D341Med (cell line): ENCODE measurements at regions not wholly inside any gene's neighbourhood (a gene's known extent, or its start where the extent isn't known, plus 50 kb on each side); places are given as distances from the start of the nearest gene placed in this dataset.

Experiments
- DNase-seq: peaks from one replicate; pipeline ENCODE4 v3.0.0; 2012; ENCODE audit warnings: low spot score

GRCh38 chr11:71075116-71075720 is 177.2 kb downstream of the SHANK2 start:
- DNase-seq: no peak

DNA sequence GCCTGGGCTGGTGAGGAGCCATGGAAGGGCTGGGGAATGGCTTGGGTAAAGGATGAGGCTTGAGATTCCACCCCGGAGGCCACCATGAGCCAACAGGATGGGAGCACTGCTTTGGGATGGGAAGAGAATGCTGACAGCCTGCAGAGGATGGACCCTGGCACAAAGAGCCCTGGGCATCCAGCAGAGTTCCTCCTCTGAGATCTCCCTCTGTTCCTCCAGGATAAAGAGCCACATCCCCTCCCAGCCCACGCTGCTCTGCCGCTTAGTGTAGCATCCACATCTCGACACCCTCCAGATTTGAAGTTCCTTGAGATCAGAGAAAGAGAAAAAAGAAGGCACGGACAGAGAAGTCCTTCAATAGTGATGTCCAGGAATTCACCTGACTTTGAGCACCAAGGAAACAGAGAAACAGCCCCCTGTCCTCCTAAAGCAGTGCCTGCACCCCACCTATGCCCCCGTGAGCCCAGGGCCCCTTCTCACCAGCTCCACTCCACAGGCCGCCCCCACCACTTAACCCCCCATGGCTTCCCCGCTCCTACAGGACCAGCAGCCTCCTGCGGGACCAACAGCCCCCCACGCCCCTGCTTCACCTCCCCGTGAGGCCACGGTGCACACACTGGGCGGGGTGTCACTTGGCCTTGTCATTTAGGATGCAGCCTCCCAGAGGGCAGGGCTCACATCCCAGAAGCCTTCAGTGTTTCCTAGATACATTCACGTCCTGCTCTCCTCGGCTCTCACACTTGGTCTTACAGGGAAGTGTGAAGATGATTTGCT is 180.5 kb downstream of the SHANK2 start:
- no peak for DNase-seq

DNA sequence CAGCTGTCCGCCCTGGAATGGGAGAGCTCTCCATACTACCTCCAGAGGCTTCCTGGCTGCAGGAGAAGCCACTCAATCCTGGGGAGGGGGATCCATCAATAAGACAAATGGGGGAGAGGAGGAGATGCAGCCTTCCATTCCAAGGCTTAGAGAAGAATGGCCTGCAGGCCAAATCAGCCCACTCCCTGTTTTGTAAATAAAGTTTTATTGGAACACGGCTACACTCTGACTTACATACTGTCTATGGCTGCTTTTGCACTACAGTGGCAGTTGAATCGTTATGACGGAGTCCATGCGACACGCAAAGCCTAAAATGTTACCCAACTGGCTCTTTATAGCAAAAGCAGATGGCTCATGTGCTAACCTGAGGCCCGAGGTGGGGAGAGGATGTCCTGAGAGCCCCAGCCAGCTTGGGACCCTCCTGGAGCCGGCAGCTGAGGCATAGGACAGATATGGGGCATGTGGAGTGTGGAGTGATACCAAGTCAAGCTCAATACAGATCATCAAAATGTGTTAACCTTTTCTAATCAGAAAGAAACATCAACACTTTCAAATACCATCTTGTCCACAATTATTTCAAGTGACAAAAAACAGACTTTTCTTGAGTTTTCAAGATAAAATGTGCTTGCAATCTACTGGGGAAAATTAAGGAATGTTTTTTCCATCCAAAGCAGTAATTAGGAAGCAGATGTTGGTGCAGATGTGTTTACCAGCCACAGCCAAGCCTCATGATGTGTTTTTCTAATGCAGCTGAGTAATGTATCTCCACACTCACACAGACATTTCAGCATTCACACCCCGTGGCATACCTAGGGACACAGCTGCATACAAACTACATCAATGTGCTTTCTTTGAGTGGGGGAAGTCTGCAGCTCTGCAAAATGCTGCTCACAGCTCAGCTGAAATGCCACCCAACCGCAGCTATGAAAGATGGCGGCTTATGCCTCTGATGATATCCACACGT is 181.6 kb downstream of the SHANK2 start:
- DNase-seq: no peak

DNA sequence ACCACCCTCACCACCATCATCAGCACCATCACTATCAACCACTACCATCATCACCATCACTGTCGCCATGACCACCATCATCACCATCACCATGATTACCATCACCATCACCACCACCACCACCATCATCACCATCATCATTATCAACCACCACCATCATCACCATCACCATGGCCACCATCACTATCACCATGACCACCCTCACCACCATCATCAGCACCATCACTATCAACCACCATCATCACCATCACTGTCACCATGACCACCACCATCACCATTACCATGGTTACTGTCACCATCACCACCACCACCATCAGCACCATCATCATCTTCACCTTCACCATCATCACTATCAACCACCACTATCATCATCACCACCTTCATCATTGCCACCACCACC is 183.4 kb downstream of the SHANK2 start:
- no peak for DNase-seq

DNA sequence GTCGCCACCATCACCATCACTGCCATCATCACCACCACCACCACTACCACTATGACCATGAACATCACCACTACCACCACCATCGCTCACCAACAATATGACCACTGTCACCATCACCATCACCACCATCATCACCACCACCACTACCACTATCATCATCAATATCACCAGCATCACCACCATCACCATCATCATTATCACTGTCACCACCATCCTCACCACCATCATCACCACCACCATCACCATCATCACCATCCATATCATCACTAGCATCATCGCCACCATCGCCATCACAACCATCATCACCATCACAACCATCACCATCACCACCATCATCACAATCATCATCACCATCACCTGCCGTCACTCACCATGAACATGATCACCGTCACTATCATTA is 184.6 kb downstream of the SHANK2 start:
- no peak for DNase-seq

- DNase-seq: no peak
Observed at GRCh38 chr11:71066311-71066710, 186.1 kb downstream of the SHANK2 start.

DNA sequence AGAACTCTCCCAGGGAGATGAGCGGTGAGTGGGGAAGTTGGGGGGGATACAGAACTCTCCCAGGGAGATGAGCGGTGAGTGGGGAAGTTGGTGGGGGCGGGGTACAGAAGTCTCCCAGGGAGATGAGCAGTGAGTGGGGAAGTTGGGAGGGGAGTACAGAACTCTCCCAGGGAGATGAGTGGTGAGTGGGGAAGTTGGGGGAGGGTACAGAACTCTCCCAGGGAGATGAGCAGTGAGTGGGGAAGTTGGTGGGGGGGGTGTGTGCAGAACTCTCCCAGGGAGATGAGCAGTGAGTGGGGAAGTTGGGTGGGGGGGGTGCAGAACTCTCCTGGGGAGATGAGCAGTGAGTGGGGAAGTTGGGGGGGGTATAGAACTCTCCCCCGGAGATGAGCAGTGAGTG is 186.5 kb downstream of the SHANK2 start:
- no peak for DNase-seq

DNA sequence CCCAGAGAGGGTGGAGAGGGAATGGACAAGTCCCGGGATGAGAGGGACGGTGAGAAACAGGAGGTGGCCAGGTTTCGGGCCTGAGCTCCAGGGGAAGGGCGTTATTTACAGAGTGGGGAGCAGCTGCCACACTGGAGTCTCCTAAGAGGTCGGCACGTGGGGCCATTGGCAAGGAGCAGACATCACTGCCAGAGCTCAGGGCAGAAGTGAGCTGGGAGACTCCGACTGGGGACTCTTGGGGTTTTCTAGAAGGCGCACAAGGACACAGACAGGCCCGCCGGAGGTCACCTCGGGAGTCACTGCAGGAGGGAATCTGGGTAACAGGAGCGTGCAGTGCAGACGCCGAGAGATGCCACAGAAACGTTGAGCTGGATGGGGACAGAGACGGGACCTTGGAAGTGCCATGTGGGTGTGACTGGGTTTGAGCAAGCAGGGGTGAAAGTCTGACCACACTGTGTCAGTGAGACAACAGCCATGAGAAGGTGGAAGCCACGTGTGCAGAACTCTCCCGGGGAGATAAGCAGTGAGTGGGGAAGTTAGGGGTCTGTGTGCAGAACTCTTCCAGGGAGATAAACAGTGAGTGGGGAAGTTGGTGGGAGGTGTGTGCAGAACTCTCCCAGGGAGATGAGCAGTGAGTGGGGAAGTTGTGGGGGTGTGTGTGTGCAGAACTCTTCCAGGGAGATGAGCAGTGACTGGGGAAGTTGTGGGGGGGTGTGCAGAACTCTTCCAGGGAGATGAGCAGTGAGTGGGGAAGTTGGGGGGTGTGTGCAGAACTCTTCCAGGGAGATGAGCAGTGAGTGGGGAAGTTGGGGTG is 187.5 kb downstream of the SHANK2 start:
- DNase-seq: no peak

DNA sequence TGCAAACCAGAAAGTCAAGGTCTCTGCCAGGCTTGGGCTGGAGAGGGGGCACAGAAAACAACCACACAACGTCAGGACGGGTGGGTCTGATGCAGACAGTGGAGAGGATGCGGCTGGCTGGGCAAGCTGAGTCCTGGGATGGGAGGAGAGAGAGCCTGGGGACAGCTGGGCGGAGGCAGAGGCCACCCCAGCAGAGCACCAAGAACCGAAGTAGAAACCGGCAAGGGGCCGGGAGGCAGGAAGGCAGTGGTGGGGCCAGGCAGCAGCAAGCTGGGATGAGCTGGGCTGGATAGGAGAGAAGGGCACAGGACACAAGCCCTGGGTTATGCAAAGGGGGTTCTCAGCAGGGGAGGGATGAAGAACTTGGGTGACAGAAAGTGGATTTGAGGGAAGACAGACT is 188.2 kb downstream of the SHANK2 start:
- no peak for DNase-seq

DNA sequence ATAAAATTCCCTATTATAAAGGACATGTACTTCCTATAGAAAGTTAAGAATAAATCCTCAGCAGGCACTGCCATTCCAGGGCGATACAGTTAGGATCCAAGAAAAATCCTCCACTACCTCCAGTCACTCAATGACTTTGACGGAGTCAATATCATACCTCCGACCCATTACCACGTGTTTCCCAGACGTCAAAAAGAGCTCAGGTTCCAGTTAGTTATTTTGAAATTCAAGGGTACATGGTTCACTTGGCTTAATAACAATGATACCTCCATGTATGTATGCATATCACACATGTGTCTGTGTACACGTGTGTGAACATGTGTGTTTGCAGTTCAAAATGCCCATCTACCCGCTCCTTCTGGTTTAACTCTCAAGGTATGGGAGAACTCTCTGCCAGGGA is 189.2 kb downstream of the SHANK2 start:
- DNase-seq: no peak

- DNase-seq: no peak
Observed at GRCh38 chr11:71062199-71062598, 190.2 kb downstream of the SHANK2 start.

DNA sequence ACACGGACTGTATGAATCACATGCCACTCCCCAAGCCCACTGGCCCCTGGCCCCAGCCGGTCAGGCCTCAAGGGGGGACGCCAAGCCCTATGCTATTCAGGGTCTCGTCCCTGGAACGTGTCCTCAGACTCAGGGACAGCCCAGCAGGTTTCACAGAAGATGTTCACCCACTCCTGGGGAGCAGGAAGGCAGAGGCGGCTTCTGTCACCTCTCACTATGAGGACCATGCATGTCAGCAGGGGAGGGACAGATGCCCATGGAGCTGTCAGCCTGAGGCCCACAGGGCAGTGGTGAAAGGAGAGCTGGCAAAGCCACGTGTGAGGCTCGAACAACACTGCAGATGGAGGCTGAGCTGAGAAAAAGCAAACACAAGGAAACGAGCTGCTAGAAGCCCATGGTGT is 192.0 kb downstream of the SHANK2 start:
- no peak for DNase-seq

DNA sequence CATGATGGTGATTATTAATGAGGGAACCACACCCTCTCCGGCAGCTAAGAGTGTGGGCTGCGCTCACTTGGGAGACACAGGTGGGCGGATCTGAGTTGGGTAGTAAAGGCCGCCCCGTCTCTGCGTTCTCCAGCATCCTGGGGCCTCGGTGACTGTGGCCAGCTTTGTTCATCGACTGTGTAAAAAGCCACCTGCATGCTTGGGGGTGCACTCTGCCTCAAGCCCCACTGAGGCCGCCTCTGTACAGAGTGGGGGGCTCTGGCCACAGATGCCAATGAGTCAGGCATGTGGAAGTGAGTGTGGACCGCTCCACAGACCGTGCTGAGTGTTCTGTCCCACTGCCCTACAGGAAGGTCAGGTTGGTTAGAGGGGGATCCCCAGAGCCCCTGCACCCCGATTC is 192.7 kb downstream of the SHANK2 start:
- no peak for DNase-seq

DNA sequence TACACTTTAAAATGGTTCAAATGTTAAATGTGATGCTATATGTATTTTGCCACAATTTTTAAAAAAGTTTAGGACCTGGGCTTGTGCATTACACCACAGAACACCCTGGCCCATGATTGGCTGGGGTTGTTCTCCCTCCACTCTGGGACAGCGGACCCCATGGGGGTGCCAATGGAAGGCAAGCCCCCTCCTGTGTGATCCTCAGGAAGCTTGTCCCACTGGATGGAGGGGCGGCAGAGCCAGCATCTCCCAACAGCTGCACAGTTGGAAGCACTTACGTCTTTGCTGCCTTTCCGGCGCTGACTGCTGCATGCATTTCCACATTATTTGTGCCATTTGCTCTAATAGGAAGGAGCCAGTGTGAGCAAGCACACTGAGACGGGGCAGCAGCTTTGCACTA is 196.5 kb downstream of the SHANK2 start:
- no peak for DNase-seq
